GM18502 (cell line): ENCODE measurements at regions not wholly inside any gene's neighbourhood (a gene's known extent, or its start where the extent isn't known, plus 50 kb on each side); places are given as distances from the start of the nearest gene placed in this dataset.
"Not testable (repeated sequence)": the region's sequence is repeated elsewhere in the genome, so short reads cannot be mapped to it uniquely, and the experiment has no call there.

Source experiments
- ATAC-seq: cut with Tn5 transposase; IDR thresholded peaks from one replicate; pipeline ENCODE4 v1.9.1; 2021; ENCODE audit warnings: mild to moderate bottlenecking; ENCODE audit not compliant: unreplicated experiment, poor library complexity

DNA sequence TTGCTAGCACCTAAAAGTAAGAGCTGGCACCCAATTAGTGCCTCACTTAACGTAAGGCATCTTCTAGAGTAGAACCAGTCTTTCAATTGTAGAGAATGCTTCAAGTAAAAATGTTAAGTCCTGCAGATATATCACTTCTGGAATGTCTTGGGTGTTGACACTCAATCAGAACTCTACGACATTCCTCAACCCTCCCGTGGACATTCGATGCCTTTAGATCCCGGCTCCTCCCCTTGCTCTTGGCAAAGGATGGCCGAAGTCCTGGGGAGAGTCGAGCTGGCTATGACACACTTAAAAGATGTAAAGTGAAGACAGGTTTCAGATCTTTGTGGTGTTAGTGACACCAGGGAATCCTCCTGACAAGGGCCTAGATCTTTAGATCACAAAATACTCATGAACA, 87.5 kb upstream of the ERCC6L2 start:
- ATAC-seq: no peak

DNA sequence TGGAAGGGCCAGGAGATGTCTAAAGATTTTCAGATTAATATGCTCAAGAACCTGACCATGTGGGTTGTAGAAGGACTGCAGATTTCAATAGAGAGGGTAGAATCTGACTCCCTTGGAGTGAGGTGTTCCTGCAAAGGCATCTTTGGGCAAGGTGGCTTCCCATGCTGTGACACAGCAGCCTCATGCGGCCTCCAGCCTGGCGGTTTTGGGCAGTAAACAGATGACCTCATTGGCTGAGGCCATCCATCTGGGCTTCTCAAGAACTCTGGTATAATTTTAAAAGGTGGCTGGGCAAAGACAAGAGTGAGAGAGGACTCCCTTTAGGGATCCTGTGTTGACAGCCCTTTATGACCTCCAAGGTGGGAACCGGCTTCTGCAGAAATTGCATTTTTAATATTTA, 90.3 kb upstream of the ERCC6L2 start:
- ATAC-seq: no peak

DNA sequence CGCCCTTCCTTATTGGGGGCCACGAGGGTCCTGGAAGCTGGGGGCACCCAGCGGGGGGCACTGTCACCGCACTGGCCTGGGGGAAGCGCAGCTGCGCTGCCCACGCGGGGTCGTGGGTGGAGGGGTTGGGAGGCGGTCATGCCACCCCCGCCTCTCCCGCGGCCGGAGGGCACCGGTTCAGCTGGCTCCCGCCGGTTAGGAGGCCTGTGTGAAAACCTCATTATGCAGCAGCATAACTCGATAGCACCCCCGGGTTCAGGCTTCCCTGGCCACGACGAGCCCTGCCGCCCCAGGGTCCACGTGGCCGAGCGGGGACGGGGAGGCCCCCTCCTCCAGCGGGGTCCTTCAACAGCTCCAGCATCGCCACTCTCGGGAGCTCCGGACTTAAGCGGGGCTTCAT, 91.2 kb upstream of the ERCC6L2 start:
- no peak for ATAC-seq

DNA sequence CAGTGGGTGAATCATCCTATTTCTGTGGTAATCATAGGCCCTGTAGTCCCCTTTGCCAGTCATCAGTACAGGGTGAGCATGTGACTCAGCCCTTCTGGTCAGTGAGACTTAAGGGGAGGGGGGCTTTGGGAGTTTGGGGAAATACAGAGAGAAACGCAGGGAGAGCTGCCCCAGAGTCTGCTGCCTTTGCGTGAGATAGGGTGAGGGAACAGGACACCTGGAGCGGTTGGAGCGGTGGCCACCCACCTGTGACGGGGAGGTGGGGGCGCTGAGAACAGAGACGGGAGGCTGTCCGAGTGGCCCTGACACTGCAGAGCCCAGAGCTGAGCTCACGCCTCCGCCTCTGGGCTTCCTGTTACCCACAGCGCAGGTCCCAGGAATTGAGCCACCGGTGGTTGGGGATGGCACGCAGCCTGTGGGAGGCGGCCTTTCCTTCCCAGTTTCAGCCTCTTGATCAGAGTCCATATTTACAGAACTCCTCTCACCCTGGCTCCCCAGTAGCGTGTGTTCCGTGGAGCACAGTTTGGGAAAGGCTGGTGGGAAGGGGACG, 92.0 kb upstream of the ERCC6L2 start:
- no peak for ATAC-seq

DNA sequence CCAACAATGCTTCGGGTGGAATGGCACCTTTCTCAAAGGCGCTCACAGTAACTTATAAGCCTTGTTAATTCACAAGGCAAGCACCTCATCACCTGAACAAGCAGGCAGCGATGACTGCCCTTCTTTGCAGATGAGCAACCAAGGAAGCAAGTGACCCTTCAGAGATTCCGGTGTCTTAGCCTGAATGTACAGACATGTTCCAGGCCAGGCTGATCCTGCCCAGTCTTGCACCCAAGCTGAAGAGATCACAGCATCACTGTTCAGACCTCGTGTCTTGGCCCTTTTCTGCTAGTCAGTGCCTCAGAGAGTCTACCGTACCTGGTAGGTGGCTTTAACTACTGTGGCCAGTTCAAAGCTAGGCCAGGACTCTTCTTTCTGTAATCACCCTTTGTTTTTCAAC, 94.7 kb upstream of the ERCC6L2 start:
- no peak for ATAC-seq

DNA sequence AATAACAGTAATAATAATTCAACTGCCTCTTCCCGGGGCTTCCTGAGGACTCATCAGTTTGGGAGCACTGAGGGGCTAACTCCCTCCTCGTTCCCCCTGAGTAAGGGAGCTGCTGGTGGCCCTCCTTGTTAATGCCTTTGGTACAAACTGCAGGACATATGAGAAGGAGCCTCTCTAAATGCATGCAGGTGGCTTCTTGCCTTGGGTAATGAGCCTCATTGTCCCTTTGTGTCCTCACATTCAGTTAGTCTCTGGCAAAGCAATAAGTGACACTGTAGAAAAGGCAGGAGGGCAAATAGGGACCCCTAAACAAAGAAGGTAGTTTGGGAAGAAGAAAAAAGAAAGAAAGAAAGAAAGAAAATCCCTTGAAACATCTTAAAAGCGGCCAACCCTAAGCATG, 95.4 kb upstream of the ERCC6L2 start:
- no peak for ATAC-seq

DNA sequence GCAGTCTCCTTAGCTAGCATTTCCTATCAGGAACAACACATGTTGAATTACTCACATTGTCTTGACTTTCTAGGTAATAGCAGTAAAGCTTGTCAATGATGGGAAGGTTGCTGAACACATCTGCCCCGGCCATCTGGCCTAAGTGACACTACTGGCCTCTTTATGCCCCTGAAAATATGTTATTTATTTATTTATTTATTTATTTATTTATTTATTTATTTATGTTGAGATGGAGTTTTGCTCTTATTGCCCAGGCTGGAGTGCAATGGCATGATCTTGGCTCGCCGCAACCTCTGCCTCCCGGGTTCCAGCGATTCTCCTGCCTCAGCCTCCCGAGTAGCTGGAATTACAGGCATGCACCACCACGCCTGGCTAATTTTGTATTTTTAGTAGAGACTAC, 95.9 kb upstream of the ERCC6L2 start:
- ATAC-seq: not testable (repeated sequence)

DNA sequence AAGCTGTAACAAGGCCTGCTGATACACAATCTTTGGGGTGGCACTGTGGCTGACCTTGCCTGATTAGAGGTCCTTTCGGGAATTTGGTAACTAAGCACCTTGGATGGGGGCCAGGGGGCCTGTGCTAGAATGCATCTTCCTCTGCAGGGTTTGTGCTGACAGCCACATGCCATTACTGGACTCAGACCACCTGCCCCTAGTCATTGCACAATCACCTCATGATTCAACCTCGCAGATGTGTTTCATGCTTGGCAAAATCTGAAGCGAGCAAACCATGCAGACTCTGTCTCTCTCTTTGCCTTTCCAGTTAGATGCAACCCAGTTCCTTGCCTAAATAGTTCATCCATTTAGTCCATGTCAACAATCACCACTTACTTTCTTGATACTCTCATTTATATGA, 96.5 kb upstream of the ERCC6L2 start:
- no peak for ATAC-seq

DNA sequence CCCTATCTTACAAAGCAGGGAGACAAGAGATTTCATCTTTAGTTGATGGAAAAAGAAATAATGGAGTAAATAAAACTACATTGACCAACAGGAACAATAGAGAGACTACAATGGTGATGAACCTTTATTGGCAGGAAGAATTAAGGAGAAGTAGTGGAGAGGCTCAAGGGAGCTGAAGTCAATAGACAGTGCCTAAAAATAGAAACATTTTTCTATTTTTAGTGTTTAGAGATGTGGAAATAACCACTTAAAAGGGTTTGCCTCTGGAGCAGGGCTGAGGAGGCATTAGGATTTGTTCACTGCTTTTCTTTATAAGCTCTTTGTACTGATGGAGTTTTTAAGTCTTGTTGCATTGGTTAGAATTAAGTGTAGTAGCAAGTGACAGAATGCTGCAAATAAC, 98.4 kb upstream of the ERCC6L2 start:
- no peak for ATAC-seq

DNA sequence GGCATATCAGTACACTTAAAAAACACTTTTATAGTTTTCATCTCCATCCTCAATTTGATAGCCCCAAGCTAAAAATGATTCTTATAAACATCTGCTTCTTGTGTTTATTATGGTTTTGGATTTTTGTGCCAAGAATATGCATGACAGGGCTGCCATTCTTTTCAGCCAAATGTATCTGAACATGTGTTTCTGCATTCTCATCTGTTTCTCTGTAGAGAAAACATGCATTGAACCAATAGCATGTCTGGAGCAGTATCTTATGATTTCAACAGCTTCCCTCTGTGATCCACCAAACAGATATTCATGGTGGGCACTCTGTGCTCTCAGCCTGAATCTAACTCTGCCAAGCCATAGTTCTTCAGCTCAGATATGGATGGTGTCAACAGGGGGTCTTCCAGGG, 99.3 kb upstream of the ERCC6L2 start:
- no peak for ATAC-seq

DNA sequence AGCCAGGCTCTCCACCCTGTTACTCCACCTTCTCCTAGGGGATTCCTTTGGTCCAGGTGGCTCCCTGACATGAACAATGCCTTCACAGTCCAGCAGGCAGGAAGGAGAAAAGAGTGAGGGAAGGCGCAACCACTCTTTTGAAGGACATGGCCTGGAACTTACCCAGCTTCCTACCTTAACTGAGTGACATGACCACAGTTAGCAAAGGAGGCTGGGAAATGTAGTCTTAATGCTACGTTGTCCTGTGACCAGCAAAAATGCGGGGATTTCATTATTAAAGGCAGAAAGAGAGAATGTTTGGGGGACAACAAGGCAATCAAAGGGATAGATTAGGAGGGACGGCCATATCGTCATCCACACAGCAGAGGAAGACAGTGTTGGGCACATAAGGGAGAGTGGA, 100.3 kb upstream of the ERCC6L2 start:
- ATAC-seq: no peak

DNA sequence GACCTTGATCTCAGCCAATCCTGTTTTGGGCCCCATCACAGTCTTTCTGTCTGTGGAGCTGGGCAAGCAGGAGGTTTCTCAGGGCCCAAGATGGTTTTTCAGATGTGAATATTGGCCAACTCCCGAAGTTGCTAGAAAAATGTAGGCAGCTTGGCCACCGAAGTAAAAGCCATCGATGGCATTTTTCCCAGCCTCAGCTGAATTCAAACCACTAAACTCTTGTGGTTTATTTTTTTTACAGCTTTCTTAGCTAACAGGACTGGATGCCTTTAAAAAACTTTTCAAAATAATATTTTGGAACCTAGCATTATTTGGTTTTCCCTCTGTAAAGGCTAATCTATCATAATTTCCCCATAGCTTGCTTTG, 102.5 kb upstream of the ERCC6L2 start:
- no peak for ATAC-seq

DNA sequence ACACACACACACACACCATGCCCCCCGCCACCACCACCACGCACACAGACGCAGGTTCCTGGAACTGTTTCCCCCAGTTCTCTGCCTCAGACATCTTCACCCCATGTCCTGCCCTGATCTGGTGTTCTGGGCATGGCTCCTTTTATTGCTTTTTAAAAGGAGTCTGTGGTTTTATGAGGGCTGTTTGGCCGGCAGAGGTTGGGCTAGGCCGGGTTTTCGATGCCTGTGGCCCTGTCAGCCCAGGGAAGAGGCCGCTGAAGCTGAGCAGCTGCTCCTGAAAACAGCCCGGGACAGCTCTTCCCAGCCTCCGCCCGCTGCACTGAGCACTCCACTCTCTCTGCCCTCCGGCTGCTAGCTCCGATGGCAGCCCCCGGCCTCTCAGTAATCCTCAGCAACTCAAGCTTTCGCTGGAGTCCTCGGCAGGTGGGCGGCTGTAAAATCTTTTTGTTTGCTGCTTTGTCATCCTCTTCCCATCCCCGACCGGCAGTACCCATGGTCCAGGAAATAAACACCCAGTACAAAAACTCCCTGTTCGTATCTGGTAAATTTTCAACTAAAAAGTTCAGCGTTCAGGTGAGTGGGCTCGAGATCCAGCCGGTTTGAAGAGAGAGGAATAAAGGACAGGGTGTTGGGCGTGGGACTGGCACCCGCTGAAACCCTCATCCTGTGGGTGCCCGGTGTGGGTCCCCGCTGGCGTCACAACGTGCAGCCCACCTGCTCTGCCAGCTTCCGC, 103.0 kb upstream of the ERCC6L2 start:
- ATAC-seq: no peak

DNA sequence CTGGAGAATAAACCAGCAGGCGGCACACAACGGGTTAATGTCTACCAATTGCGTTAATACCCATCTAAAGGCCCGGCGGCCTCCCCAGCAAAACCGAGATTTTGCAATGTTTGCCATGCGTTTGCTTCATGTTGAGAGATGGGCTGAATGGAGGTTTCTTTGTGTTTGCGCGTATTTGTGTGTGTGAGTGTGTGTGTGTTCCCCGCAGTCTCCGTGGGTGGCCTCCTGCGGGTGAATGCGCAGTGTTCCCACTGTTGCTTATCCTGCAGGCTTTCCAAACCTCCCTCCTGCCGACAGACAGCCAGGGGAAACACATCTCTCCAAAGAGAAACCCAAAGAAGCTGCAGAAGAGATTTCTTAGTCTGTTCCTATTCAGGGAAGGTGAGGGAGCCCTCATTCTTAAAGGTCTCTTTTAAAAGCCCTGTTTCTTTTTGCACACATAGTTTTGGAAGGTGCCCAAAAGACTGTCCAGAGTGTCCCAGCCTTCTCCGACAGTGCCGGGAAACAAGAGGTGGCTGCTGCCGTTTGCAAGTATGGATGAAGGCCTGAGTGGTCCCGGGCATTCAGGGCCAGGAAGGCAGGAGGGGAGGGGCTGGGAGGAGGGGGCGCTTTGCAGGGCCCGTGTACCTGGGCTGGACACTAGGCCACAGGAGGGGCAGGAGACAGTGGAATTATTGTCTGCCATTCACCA, 103.8 kb upstream of the ERCC6L2 start:
- no peak for ATAC-seq

DNA sequence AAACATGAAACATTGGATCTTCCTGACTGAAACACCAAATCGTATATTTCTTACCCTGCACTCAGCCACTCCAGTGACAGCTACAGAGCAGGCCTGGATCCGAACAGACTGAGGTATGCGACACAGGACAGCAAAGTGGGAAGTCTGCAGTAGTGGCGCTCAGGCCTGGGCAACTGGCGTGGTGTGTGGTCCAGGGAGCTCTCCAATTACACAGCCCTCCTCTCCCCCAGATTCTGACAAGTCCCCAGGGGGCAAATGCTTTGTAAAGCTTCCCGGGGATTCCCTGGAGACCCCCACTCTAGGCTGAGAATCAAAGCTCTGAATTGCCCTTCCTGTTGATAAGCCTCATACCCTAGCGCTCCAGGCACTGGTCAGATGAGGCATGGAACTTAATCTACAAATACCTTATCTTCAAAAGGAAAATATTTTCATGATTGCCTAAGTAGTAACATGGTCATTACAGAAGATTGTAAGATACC, 104.8 kb upstream of the ERCC6L2 start:
- ATAC-seq: no peak

DNA sequence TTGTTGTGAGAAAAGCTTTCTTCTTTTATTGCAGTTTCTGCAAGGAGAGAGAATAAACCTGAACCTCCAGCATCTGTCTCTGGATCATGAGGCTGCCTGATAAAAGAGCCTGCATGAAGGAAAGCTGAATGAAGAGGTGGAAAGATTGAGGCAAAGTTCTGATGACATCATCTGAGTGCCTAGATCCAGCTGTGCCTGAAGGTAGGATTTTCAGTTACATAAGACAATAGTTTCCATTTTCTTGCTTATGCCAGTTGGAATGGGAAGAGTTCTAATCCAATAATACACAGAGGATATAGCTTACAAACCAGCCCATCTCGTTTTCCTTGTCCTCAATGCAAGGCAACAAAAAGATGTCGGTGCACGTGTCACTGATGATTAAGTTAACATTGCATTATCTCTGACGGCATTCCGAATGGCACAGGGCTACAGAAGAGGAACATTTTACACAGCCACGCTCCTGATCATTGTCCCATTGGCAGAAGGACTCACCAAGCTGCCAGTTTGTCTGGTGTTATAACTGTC, 105.5 kb upstream of the ERCC6L2 start:
- ATAC-seq: no peak

DNA sequence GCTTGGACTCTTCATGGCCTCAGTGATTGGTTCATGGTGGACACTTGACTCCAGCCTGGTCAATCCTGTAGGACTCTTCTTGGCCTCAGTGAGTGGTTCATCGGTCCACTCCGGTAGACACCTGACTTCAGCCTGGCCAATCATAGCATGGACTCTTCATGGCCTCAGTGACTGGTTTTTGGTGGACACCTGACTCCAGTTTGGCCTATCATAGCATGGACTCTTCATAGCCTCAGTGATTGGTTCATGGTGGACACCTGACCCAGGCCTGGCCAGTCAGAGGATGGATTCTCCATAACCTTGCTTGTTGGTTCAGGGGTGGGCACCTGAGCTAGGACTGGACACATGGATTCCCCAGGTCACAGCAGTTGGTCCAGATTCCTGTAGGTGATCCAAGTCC, 106.0 kb upstream of the ERCC6L2 start:
- no peak for ATAC-seq

DNA sequence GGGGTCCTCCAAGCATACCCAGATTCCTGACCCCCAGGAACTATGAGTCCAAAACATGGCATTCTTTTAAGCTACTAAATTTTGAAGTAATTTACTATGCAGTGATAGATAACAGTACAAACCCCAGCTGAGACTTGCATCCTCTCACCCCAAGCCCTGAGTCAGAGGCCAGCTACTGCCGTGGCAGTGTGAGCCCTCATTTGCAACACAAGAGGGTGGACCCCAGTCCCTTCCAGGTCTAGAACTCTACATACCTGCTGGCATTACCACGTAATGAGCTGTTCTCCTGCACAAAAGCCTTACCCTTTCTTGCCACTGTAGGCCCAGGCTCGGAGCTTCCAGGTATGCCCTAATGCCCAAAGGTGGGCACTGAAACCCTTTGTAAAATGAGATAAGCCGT, 108.6 kb upstream of the ERCC6L2 start:
- ATAC-seq: no peak

DNA sequence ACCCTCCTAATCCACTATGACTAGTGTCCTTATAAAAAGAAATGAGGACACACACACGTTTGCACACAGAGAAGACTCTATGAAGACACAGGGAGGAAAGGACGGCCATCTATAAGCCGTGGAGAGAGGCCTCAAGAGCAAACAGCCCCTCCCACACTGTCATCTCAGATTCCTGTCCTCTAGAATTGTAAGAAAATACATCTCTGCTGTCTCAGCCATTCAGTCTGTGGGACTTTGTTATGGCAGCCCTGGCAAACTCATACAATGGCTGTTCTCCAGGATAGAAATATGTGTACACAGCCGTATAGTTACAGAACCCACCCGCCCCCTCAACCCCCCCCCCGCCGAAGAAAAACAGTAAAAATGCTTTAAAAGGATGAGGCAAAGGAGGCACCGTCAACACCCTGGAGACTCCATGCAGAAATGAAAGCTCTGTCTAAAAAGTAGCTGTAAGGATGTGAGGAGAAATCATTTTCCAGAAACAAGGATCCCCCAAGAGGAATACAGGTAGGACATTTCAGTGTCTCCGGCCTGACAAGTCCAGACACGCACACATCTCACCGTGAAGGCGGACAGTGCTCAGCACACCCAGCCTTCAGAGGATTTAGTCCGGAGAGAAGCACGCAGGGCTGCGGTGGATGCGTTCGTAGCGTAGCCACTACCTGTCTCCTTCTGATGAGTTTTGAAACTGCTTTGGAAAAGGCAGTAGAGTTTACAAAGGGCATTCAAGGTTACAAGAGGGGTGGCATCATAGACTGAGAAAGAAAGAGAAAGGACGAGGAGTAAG, 110.8 kb upstream of the ERCC6L2 start:
- ATAC-seq: no peak

DNA sequence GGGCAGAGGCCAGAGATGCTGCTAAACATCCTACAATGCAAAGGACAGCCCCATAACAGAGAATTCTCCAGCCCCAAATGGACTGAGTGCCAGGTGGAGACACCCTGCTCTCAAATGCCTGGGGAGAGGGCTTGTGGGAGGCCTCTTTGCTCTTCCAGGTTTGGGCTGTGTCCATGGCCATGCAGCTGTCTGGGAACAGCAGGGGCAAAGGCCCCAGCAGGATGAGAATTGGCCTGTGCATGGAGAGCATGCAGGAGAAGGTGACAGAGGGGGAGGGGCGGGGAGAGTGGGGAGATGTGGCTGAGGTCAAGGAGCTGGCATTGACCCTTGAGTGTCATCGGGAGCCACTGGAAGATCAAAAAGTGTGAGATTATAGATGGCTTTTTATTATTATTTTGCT, 111.5 kb upstream of the ERCC6L2 start:
- no peak for ATAC-seq

DNA sequence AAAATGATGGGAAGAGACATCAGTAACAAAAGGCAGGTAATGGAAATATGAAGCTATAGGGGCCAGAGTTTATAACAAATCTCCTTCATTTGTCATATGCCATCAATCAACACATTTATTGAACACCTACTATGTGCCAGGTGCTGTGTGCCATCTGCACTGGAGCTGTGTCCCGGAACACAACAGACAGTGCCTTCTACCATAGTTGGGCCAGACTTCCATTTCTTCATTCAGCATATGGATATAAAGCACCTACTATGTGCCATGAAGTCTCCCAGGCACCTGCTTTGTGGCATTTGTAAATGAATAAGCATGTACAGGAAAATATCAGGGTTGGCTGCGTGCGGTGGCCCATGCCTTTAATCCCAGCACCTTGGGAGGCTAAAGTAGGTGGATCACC, 112.5 kb upstream of the ERCC6L2 start:
- no peak for ATAC-seq
